ENCODE measurements at regions not wholly inside any gene's neighbourhood (a gene's known extent, or its start where the extent isn't known, plus 50 kb on each side); places are given as distances from the start of the nearest gene placed in this dataset.
"Not testable (repeated sequence)": the region's sequence is repeated elsewhere in the genome, so short reads cannot be mapped to it uniquely, and the experiment has no call there.

- no peak for DNase-seq
These were observed 108.6 kb downstream of the ZMAT1 start for GRCh38 chrX:101823236-101823635.

GRCh38 chrX:101817739-101818138 lies 114.1 kb downstream of the ZMAT1 start:
- DNase-seq = not testable (repeated sequence)

GRCh38 chrX:101813200-101813599 lies 118.6 kb downstream of the ZMAT1 start:
- no peak for DNase-seq

- DNase-seq = no peak
These were observed 128.4 kb downstream of the ZMAT1 start for GRCh38 chrX:101803451-101803850.

GRCh38 chrX:101799387-101799786 lies 132.4 kb downstream of the ZMAT1 start:
- peak; percentile 68 for DNase-seq

- DNase-seq = no peak
These were observed 128.3 kb upstream of the ARMCX2 start for GRCh38 chrX:101787934-101788333.

GRCh38 chrX:101785142-101785541 lies 125.5 kb upstream of the ARMCX2 start:
- no peak for DNase-seq

GRCh38 chrX:101780421-101780820 lies 120.8 kb upstream of the ARMCX2 start:
- not testable (repeated sequence) for DNase-seq

GRCh38 chrX:101774340-101774739 lies 114.7 kb upstream of the ARMCX2 start:
- no peak for DNase-seq

GRCh38 chrX:101764538-101764937 lies 104.9 kb upstream of the ARMCX2 start:
- no peak for DNase-seq

GRCh38 chrX:101759000-101759399 lies 99.3 kb upstream of the ARMCX2 start:
- peak; percentile 13 for DNase-seq

- DNase-seq = no peak
These were observed 91.1 kb upstream of the ARMCX2 start for GRCh38 chrX:101750744-101751143.

- no peak for DNase-seq
These were observed 89.8 kb upstream of the ARMCX2 start for GRCh38 chrX:101749436-101749835.

- DNase-seq = no peak
These were observed 85.4 kb upstream of the ARMCX2 start for GRCh38 chrX:101745046-101745445.

GRCh38 chrX:101744085-101744484 lies 84.4 kb upstream of the ARMCX2 start:
- no peak for DNase-seq

- no peak for DNase-seq
These were observed 81.0 kb upstream of the ARMCX2 start for GRCh38 chrX:101740642-101741041.

- not testable (repeated sequence) for DNase-seq
These were observed 79.2 kb upstream of the ARMCX2 start for GRCh38 chrX:101738867-101739266.

- not testable (repeated sequence) for DNase-seq
These were observed 78.8 kb upstream of the ARMCX2 start for GRCh38 chrX:101738411-101738810.

GRCh38 chrX:101736651-101737050 lies 77.0 kb upstream of the ARMCX2 start:
- no peak for DNase-seq

GRCh38 chrX:101732870-101733269 lies 73.2 kb upstream of the ARMCX2 start:
- no peak for DNase-seq

GRCh38 chrX:101729986-101730385 lies 70.3 kb upstream of the ARMCX2 start:
- no peak for DNase-seq

Data from HCEC 1CT (cell line).